H9 (cell line): ENCODE measurements at regions not wholly inside any gene's neighbourhood (a gene's known extent, or its start where the extent isn't known, plus 50 kb on each side); places are given as distances from the start of the nearest gene placed in this dataset.

ENCODE experiments used
- DNase-seq: peaks from one replicate; pipeline ENCODE4 v3.0.0-alpha.2; 2017
- H2AFZ ChIP-seq: one replicate; pipeline ENCODE4 v1.6.1; 2013; ENCODE audit warnings: mild to moderate bottlenecking, low read length, control low read depth, moderate library complexity
- H2AK5ac ChIP-seq: 2 replicates; pipeline ENCODE4 v1.6.1; 2013; ENCODE audit warnings: low read length, control low read depth, mixed read lengths; ENCODE audit not compliant: insufficient read length
- H2BK120ac ChIP-seq: one replicate; pipeline ENCODE4 v1.6.1; 2013; ENCODE audit warnings: low read depth, mild to moderate bottlenecking, low read length, control low read depth, inconsistent platforms; ENCODE audit not compliant: poor library complexity, severe bottlenecking
- H2BK12ac ChIP-seq: 2 replicates; pipeline ENCODE4 v1.6.1; 2013; ENCODE audit warnings: low read length, control low read depth, mixed read lengths, low read depth; ENCODE audit not compliant: insufficient read length
- H2BK15ac ChIP-seq: 2 replicates; pipeline ENCODE4 v1.6.1; 2013; ENCODE audit warnings: low read depth, low read length, control low read depth
- H2BK20ac ChIP-seq: one replicate; pipeline ENCODE4 v1.6.1; 2013; ENCODE audit warnings: low read depth, mild to moderate bottlenecking, low read length, control low read depth, inconsistent platforms; ENCODE audit not compliant: poor library complexity, severe bottlenecking
- H2BK5ac ChIP-seq: 2 replicates; pipeline ENCODE4 v1.6.1; 2013; ENCODE audit warnings: low read length, control low read depth, mixed read lengths; ENCODE audit not compliant: insufficient read length
- H3K14ac ChIP-seq: 2 replicates; pipeline ENCODE4 v1.6.1; 2013; ENCODE audit warnings: low read length, control low read depth; ENCODE audit not compliant: insufficient read depth
- H3K18ac ChIP-seq: 2 replicates; pipeline ENCODE4 v1.6.1; 2013; ENCODE audit warnings: low read depth, mild to moderate bottlenecking, mixed read lengths, low read length, control low read depth; ENCODE audit not compliant: insufficient read length
- H3K23ac ChIP-seq: 2 replicates; pipeline ENCODE4 v1.6.1; 2013; ENCODE audit warnings: low read length, control low read depth, mixed read lengths, low read depth; ENCODE audit not compliant: insufficient read length
- H3K23me2 ChIP-seq: 2 replicates; pipeline ENCODE4 v1.6.1; 2013; ENCODE audit warnings: low read depth, mild to moderate bottlenecking, mixed read lengths, low read length, control low read depth; ENCODE audit not compliant: insufficient read length, poor library complexity, severe bottlenecking
- H3K27ac ChIP-seq: 2 replicates; pipeline ENCODE4 v1.5.1; 2013; ENCODE audit warnings: low read length, control low read depth, mixed read lengths, low read depth; ENCODE audit not compliant: insufficient read length
- H3K27me3 ChIP-seq: 2 replicates; pipeline ENCODE4 v1.6.1; 2013; ENCODE audit warnings: low read length, control low read depth, inconsistent platforms; ENCODE audit not compliant: insufficient read depth
- H3K4ac ChIP-seq: 2 replicates; pipeline ENCODE4 v1.6.1; 2013; ENCODE audit warnings: low read depth, mild to moderate bottlenecking, control low read depth, inconsistent platforms, low read length, moderate library complexity
- H3K4me1 ChIP-seq: 2 replicates; pipeline ENCODE4 v1.6.1; 2013; ENCODE audit warnings: low read length, control low read depth, inconsistent platforms; ENCODE audit not compliant: insufficient read depth
- H3K4me2 ChIP-seq: 2 replicates; pipeline ENCODE4 v1.6.1; 2013; ENCODE audit warnings: low read length, control low read depth, mixed read lengths; ENCODE audit not compliant: insufficient read length, insufficient read depth
- H3K56ac ChIP-seq: 2 replicates; pipeline ENCODE4 v1.6.1; 2013; ENCODE audit warnings: low read depth, mild to moderate bottlenecking, mixed read lengths, low read length, control low read depth; ENCODE audit not compliant: insufficient read length
- H3K79me1 ChIP-seq: 2 replicates; pipeline ENCODE4 v1.6.1; 2013; ENCODE audit warnings: low read depth, mild to moderate bottlenecking, moderate library complexity, low read length, control low read depth, inconsistent platforms; ENCODE audit not compliant: insufficient read depth, poor library complexity, severe bottlenecking
- H3K79me2 ChIP-seq: 2 replicates; pipeline ENCODE4 v1.6.1; 2013; ENCODE audit warnings: low read length, control low read depth, inconsistent platforms; ENCODE audit not compliant: insufficient read depth
- H3K9ac ChIP-seq: 2 replicates; pipeline ENCODE4 v1.6.1; 2013; ENCODE audit warnings: low read length, control low read depth, mixed read lengths; ENCODE audit not compliant: insufficient read length; ENCODE audit errors: extremely low read depth
- H3K9me3 ChIP-seq: one replicate; pipeline ENCODE4 v1.6.1; 2013; ENCODE audit warnings: low read depth, low read length, inconsistent platforms; ENCODE audit not compliant: control insufficient read depth
- H3T11ph ChIP-seq: one replicate; pipeline ENCODE4 v1.6.1; 2013; ENCODE audit warnings: mild to moderate bottlenecking, low read length, control low read depth, inconsistent platforms
- H4K20me1 ChIP-seq: one replicate; pipeline ENCODE4 v1.6.1; 2013; ENCODE audit not compliant: control insufficient read depth, insufficient read length, insufficient read depth
- H4K5ac ChIP-seq: 2 replicates; pipeline ENCODE4 v1.6.1; 2013; ENCODE audit warnings: low read depth, mild to moderate bottlenecking, mixed read lengths, low read length, control low read depth; ENCODE audit not compliant: insufficient read length
- H4K8ac ChIP-seq: replicated peaks from 2 replicates; pipeline ENCODE4 v1.6.1; 2013; ENCODE audit warnings: low read length, control low read depth, mixed read lengths, low read depth; ENCODE audit not compliant: insufficient read length
- H4K91ac ChIP-seq: 2 replicates; pipeline ENCODE4 v1.6.1; 2013; ENCODE audit warnings: low read depth, mild to moderate bottlenecking, moderate library complexity, mixed read lengths, low read length, control low read depth; ENCODE audit not compliant: insufficient read length
- H3K27ac Mint-ChIP-seq, 3 experiments: 2 replicates in 2 of 3; 3 replicates in 1 of 3; pipeline ENCODE4 v1.8.0; 2020 to 2021; ENCODE audit warnings: mixed read lengths in 3 of 3, mild to moderate bottlenecking in 1 of 3, moderate library complexity in 1 of 3
- H3K27me3 Mint-ChIP-seq: 2 replicates; pipeline ENCODE4 v1.8.0; 2021; ENCODE audit warnings: low read depth, mild to moderate bottlenecking, moderate library complexity, mixed read lengths
- H3K36me3 Mint-ChIP-seq, 3 experiments: 2 replicates in 2 of 3; 3 replicates in 1 of 3; pipeline ENCODE4 v1.8.0; 2020 to 2021; ENCODE audit warnings: low read depth in 3 of 3, mixed read lengths in 3 of 3; ENCODE audit not compliant: insufficient read depth in 1 of 3
- H3K4me1 Mint-ChIP-seq, 2 experiments: 2 replicates each; pipeline ENCODE4 v1.8.0; 2020; ENCODE audit warnings: mixed read lengths in 2 of 2
- H3K4me3 Mint-ChIP-seq, 2 experiments: 2 replicates in 1 of 2; 3 replicates in 1 of 2; pipeline ENCODE4 v1.8.0; 2020 to 2021; ENCODE audit warnings: mild to moderate bottlenecking in 2 of 2, mixed read lengths in 2 of 2, moderate library complexity in 1 of 2
- H3K9me3 Mint-ChIP-seq, 2 experiments: 2 replicates in 1 of 2; 3 replicates in 1 of 2; pipeline ENCODE4 v1.8.0; 2020; ENCODE audit warnings: mild to moderate bottlenecking in 2 of 2, mixed read lengths in 2 of 2, moderate library complexity in 1 of 2
- WGBS: extraction: QIAGEN DNeasy Blood & Tissue Kit; methylation state at CpG from one replicate; pipeline ENCODE4 v1.1.7; 2013; ENCODE audit warnings: missing lambda C conversion rate, low lambda C conversion rate, mixed read lengths; ENCODE audit not compliant: insufficient read length; ENCODE audit errors: extremely low coverage; 5-methylcytosine and 5-hydroxymethylcytosine counted together
- TF ChIP-seq, protein P1 (sequence below): fragments of 200-600 bp; sonication (generic); conservative IDR thresholded peaks from 3 replicates; pipeline ENCODE4 v1.8.0; 2021; ENCODE audit warnings: antibody characterized with exemption, mild to moderate bottlenecking

DNA sequence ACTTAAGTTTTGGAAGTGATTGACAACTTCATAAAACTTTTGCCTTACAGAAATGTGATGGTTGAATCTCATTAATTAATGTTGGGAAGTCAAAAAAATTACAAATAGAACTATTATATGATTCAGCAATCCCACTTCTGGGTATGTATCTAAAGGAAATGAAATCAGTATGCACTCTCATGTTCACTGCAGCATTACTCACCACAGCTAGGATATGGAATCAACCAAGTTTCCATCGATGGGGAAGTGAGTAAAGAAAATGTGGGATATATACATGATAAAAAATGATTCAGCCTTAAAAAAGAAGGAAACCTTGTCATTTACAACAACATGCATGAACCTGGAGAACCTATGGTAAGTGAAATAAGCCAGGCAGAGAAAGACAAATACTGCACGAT lies 112.4 kb upstream of the WDR75 start:
- Histone ChIP-seq H3K79me2 (no peaks in the 10 kb centered on the region), H4K91ac (no peak overlapping the region), H4K20me1 (no peaks in the 10 kb centered on the region), H3K9me3 (no peaks in the 10 kb centered on the region), H3K4me2 (no peak overlapping the region), H3K56ac (no peak overlapping the region), H3K14ac (no peak overlapping the region), H3K9ac (no peak overlapping the region), H3K4ac (no peak overlapping the region), H3K23ac (no peak overlapping the region), H3K23me2 (no peaks in the 10 kb centered on the region), H3T11ph (no peak overlapping the region), H3K4me1 (no peaks in the 10 kb centered on the region), H2AFZ (no peak overlapping the region), H2BK120ac (no peak overlapping the region), H2AK5ac (no peak overlapping the region), H4K8ac (no peak overlapping the region), H3K27me3 (no peaks in the 10 kb centered on the region), H3K18ac (no peak overlapping the region), H2BK20ac (no peak overlapping the region), H3K79me1 (no peaks in the 10 kb centered on the region), H2BK12ac (no peak overlapping the region), H2BK5ac (no peak overlapping the region), H2BK15ac (no peak overlapping the region), H4K5ac (no peak overlapping the region), H3K27ac (no peak overlapping the region)
- Mint-ChIP-seq H3K4me3 (no peak overlapping the region), H3K27me3 (no peaks in the 10 kb centered on the region), H3K36me3 (peaks cover 0 to 3% (median 0%) of the 10 kb centered on the region in 3 experiments; a peak in 2 of 7 replicates), H3K9me3 (peaks cover 4 to 12% of the 10 kb centered on the region in 2 experiments; a peak in 3 of 5 replicates), H3K4me1 (peaks cover 4 to 6% of the 10 kb centered on the region in 2 experiments; a peak in 3 of 4 replicates), H3K27ac (no peak overlapping the region)
- WGBS = no CpG with 5 or more reads among the region's 2 CpGs
- no peak for DNase-seq
- TF ChIP-seq, protein P1, sequence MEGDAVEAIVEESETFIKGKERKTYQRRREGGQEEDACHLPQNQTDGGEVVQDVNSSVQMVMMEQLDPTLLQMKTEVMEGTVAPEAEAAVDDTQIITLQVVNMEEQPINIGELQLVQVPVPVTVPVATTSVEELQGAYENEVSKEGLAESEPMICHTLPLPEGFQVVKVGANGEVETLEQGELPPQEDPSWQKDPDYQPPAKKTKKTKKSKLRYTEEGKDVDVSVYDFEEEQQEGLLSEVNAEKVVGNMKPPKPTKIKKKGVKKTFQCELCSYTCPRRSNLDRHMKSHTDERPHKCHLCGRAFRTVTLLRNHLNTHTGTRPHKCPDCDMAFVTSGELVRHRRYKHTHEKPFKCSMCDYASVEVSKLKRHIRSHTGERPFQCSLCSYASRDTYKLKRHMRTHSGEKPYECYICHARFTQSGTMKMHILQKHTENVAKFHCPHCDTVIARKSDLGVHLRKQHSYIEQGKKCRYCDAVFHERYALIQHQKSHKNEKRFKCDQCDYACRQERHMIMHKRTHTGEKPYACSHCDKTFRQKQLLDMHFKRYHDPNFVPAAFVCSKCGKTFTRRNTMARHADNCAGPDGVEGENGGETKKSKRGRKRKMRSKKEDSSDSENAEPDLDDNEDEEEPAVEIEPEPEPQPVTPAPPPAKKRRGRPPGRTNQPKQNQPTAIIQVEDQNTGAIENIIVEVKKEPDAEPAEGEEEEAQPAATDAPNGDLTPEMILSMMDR = no peak
